HL-60/S4 (cell line): ENCODE measurements at regions not wholly inside any gene's neighbourhood (a gene's known extent, or its start where the extent isn't known, plus 50 kb on each side); places are given as distances from the start of the nearest gene placed in this dataset.
"Not testable (repeated sequence)": the region's sequence is repeated elsewhere in the genome, so short reads cannot be mapped to it uniquely, and the experiment has no call there.

ENCODE experiments used
- in situ Hi-C: fragments of 300-500 bp; cut with MboI; formaldehyde crosslinking; loops from 2 replicates; pipeline ENCODE4 v1.14.3; 2022; ENCODE audit warnings: low sequenced_read_pairs

DNA sequence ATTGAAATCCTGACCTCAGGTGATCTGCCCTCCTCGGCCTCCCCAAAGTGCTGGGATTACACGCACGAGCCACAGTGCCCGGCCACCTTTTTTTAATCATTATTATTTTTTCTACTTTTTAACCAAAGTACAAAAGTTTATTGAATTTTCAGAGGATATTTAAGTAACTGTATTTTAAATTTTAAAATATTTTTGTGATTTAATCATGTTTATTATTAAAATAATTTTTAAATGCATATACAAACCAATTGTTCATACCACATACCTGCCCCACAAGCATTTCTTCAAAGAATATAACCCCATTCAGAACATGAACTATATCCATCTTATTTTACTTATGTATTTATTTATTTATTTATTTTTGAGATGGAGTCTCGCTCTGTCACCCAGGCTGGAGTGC lies 163.6 kb upstream of the MAP2 start:
- in situ Hi-C loops = no loop called here

DNA sequence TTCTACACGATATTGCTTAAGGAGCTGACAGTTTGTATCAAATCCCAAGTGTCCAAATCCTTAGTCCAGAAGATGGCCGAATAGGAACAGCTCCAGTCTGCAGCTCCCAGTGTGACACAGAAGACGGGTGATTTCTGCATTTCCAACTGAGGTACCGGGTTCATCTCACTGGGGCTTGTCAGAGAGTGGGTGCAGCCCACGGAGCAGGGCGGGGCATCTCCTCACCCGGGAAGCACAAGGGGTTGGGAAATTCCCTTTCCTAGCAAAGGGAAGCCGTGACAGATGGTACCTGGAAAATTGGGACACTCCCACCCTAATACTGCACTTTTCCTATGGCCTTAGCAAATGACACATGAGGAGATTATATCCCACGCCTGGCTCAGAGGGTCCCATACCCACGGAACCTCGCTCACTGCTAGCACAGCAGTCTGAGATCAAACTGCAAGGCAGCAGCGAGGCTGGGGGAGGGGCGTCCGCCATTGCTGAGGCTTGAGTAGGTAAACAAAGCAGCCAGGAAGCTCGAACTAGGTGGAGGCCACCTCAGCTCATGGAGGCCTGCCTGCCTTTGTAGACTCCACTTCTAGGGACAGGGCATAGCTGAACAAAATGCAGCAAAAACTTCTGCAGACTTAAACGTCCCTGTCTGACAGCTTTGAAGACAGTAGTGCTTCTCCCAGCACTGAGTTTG lies 162.3 kb upstream of the MAP2 start:
- in situ Hi-C loops = not testable (repeated sequence)

- in situ Hi-C loops = no loop called here
Measured at GRCh38 chr2:209269024-209269423, 154.8 kb upstream of the MAP2 start.

- in situ Hi-C loops = no loop called here
Measured at GRCh38 chr2:209276000-209276399, 147.8 kb upstream of the MAP2 start.

DNA sequence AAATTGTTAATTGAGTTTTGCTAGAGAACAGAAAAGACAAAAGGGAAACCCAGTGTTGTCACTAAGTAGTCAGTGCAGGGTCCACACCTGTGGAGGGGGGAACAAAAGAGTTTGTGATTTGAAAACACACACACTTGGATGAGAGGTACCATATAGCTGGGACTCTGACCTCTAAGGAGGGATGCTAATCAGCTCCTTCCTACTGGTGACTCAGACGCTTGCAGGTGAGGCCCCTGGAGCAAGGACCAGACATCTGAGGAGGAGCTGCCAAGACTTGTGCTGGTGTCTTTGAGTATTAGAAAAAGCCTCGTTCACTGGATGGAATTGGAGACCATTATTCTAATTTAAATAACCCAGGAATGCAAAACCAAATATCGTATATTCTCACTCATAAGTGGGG lies 146.4 kb upstream of the MAP2 start:
- in situ Hi-C loops = no loop called here

DNA sequence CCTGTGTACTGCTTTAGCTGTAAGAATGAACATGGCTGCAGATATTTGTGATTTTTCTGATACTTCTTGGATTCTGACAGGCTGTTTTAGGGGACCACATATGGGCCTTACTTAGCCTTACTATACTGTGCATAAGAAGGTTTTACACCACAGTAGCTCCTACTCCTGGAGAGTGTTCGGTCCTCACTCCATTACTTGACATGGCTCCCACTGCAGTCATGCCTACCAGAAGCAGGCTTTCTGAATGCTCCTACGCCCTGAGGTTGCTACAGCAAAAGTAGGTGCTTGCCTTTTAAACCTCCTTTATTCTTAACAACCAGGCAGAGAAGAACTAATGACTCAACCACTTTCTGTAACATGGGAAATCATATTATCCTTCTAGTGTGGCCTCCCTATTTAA lies 125.2 kb upstream of the MAP2 start:
- in situ Hi-C loops = no loop called here

DNA sequence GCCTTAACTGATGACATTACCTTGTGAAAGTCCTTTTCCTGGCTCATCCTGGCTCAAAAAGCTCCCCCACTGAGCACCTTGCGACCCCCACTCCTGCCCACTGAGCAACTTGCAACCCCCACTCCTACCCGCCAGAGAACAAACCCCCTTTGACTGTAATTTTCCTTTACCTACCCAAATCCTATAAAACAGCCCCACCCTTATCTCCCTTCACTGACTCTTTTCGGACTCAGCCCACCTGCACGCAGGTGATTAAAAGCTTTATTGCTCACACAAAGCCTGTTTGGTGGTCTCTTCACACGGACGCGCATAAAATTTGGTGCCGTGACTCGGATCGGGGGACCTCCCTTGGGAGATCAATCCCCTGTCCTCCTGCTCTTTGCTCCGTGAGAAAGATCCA lies 124.4 kb upstream of the MAP2 start:
- in situ Hi-C loops = not testable (repeated sequence)

DNA sequence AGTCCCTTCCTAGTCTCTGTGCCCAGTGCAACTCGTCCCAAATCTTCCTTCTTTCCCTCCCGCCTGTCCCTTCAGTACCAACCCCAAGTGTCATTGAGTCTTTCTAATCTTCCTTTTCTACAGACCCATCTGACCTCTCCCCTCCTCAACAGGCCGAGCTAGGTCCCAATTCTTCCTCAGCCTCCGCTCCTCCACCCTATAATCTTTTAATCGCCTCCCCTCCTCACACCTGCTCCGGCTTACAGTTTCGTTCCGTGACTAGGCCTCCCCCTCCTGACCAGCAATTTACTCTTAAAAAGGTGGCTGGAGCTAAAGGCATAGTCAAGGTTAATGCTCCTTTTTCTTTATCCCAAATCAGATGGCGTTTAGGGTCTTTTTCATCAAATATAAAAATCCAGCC lies 123.1 kb upstream of the MAP2 start:
- in situ Hi-C loops = not testable (repeated sequence)

DNA sequence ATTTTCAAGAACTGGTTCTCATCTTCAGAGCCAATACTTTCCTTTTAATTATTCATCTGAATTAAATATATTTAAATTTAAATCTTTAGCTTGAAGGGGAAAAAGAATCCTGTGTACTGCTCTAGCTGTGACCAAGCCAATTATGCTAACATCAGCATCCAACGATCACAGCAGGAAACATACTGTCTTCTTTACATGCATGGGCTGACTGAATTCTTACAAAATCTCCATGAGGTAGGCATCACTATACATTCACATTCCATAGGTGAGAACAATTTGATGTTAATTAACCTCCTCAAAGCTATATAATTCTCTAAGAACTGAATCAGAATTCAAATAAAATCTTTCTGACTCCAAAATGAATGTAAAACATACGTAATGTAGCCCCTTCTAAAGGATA lies 118.8 kb upstream of the MAP2 start:
- in situ Hi-C loops = no loop called here

- in situ Hi-C loops = no loop called here
Measured at GRCh38 chr2:209305746-209306196, 118.1 kb upstream of the MAP2 start.

DNA sequence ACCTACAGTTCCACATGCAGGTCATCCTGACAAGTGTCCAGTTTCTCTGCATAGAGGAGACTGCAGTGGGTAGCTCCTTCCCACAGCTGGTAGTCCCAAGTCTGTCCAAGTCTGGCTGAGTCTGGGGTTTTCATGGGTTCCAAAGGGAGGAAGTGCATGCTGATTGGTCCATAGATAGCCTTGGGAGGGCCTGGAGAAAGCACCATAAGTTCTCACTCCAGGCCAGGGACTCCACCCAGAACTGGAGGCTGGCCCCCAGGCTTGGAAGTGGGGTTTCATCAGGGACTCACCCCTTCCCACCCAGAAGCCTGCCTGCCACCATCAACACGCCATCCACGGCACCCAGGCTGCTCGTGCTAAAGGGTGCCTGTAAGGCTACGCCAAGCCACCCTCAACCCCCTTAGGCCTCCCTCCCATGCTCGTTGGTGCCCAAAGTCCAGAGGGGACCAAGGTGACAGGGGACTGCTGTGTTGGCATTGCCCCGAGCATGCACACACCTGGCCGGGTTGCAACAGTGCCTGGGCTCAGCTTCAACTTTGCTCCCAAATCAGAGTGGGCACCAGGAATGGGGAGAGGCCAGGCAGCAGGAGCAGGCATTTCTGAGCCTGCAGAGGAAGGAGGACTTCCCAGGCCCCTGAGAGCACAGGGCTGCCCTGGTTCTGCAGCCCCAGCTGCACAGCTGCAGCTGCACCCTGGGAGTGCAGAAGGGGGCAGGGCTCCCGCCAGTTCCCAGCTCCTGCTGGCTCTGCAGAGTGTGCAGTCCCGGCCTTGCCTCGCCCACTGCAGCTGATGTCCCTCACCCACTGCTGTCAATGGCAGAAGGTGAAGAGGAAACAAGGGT lies 116.5 kb upstream of the MAP2 start:
- in situ Hi-C loops = no loop called here

DNA sequence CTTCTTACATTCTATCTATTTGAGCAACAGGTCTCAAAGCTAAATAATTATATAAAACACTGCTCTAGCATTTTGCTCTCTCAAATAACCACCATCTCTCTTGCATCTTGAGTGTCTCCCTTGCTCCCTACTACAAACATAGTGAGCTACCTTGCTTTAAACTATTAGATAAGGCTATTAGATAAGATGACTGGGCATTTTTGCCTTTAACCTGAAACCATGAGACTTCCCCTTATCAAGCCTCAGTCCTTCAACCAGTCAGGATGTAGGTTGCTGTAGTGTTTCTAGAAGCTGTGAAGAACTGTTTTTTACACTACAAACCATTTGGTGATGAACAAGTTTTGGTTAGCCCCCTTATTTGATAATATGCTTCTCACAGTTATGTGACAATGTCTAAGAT lies 115.4 kb upstream of the MAP2 start:
- in situ Hi-C loops = no loop called here

DNA sequence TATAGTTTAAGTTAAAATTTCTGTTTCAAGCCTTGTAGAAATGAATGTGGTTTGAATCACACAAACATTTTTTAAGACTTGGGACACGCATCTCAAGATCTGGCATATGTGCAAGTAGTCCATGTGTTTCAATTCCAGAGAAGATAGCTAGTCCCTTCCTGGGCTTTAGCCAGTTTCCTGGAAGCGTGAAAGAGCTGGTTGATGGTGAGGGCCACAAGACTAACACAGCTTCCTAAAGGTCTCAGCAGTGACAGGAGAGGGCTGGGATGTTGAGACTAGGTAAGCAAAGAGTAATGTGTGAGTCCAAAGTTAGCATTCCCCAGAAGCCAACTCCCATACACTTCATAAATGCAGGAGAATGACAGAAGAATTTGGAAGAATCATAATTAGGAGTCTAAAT lies 111.9 kb upstream of the MAP2 start:
- in situ Hi-C loops = no loop called here

- in situ Hi-C loops = not testable (repeated sequence)
Measured at GRCh38 chr2:209312450-209312849, 111.4 kb upstream of the MAP2 start.

- in situ Hi-C loops = no loop called here
Measured at GRCh38 chr2:209314653-209315052, 109.2 kb upstream of the MAP2 start.

DNA sequence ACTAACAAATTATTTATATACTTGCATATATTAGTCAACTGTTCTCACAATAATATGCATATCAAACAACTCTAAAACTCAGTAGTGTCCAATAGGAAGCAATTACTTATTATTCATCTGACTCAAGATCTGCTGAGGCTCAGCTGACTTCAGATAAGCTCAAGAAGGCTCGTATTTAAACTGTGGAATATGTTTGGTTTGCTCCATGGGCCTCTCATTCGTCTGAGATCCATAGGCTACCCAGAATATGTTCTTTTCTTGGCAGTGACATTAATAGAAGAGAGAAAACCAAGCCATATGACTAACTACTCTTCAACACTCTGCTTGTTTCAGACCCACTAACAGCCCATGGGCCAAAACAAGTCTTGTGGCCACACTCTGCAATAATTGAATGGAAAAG lies 107.7 kb upstream of the MAP2 start:
- in situ Hi-C loops = no loop called here

DNA sequence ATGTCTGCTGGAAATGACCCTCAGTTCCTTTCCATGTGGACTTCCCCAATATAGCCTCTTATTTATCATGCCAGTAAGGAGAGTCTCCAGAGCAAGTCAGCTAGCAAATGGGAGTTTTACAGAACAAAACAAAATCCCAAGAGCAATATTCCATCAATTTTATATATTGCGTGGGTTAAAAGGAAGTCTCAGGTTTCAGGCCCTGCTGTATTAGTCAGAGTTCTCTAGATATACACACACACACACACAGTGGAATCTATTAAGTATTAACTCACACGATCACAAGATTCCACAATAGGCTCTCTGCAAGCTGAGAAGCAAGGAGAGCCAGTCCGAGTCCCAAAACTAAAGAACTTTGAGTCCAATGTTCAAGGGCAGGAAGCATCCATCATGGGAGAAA lies 102.8 kb upstream of the MAP2 start:
- in situ Hi-C loops = no loop called here

DNA sequence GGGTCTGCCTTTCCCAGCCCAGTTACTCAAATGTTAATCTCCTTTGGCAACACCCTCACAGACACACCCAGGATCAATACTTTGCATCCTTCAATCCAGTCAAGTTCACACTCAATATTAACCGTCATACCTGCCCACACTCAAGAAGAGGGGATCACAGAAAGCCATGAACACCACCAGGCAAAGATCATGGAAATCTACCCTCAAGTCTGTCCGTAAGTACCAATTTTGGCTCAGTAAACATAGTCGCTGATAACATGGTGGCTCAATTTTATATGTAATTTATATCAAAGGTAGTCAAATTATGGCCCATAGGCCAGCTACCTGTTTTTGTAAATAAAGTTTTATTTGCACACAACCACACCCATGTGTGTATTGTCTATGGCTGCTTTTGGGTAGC lies 102.3 kb upstream of the MAP2 start:
- in situ Hi-C loops = no loop called here

- in situ Hi-C loops = no loop called here
Measured at GRCh38 chr2:209322041-209322440, 101.8 kb upstream of the MAP2 start.

- in situ Hi-C loops = no loop called here
Measured at GRCh38 chr2:209322905-209323512, 100.8 kb upstream of the MAP2 start.

GRCh38 chr2:209323738-209324137 lies 100.1 kb upstream of the MAP2 start:
- in situ Hi-C loops = no loop called here

DNA sequence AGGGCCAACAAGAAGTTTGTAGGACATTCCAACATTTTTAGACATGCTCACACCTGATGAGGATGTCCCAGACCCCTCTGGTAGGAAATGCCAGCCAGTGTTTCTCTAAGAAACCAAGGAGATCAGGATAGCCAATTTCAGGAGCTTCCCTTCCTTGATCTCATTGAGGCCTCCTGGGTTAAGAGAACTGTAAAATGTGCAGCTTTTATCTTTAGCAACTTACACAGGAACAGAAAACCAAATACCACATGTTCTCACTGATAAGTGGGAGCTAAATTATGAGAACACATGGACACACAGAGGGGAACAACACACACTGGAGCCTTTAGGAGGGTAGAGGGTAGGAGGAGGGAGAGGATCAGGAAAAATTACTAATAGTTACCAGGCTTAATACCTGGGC lies 99.6 kb upstream of the MAP2 start:
- in situ Hi-C loops = no loop called here
